SU-DHL-6 (cell line): ENCODE measurements at regions not wholly inside any gene's neighbourhood (a gene's known extent, or its start where the extent isn't known, plus 50 kb on each side); places are given as distances from the start of the nearest gene placed in this dataset.

ENCODE experiments used
- CTCF ChIP-seq: fragments of 200-600 bp; sonication (generic); IDR thresholded peaks from one replicate; pipeline ENCODE4 v1.5.1; 2017; ENCODE audit warnings: antibody characterized with exemption, mild to moderate bottlenecking, low read length, moderate library complexity; ENCODE audit not compliant: insufficient read depth, poor library complexity, severe bottlenecking
- EZH2phosphoT487 ChIP-seq: fragments of 200-600 bp; sonication (generic), shearing (Covaris generic); conservative IDR thresholded peaks from 2 replicates; pipeline ENCODE4 v1.6.1; 2018; ENCODE audit warnings: mild to moderate bottlenecking, antibody characterized with exemption, low read length, moderate library complexity, mixed read lengths

- TF ChIP-seq CTCF (no peak), EZH2phosphoT487 (no peak)
Observed at GRCh38 chr1:234969581-234970400, 158.8 kb downstream of the TOMM20 start.
